ENCODE measurements at regions not wholly inside any gene's neighbourhood (a gene's known extent, or its start where the extent isn't known, plus 50 kb on each side); places are given as distances from the start of the nearest gene placed in this dataset.

DNA sequence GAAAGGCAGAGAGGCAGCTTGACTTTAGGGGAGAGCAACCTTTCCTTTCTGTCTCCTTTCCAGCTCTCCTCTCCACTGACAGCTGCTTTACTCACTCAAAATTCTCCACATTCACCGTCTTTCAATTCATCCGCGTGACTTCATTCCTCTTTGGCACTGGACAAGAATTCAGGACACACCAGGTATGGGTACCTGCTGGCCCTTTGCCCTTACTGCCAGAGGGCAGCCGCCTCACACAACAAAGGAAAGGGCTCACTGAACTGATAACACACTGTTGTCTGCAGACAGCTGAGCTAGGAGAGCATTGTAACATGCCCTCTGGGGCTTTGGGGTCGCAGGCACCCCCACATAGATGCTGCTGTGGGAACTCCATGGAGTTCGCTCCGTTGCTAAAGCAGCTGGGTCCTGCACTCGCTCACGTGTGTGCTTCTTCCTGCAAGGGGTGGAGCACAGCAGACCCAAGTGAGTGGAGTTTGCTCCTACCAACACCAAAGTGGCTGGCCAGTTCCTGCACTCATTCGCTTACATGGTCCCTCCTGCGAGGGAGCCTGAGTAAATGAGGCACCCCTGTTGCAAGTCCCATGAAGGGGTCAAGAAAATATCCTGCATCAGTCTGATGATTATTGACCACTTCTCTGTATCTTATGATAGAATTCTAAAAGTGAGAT is 79.0 kb upstream of the SGO1 start:
- no peaks in the 10 kb centered on the region; the same call in 2 of the 3 replicates for H3K9me3 ChIP-seq (replicated peaks; ENCODE audit: control insufficient read depth, insufficient read depth, low read length)
- WGBS (ENCODE audit: insufficient coverage, insufficient replicate concordance, low lambda C conversion rate, missing lambda C conversion rate), result 62% methylated on average over 11 of the region's 11 CpGs
- no peak overlapping the region for H3K4me2 ChIP-seq (ENCODE audit: control insufficient read depth, insufficient read depth)
- no peaks in the 10 kb centered on the region for H3K4me1 ChIP-seq (ENCODE audit: control insufficient read depth, insufficient read depth, low read length)
- H3K27ac ChIP-seq (ENCODE audit: control insufficient read depth, insufficient read depth), result no peak overlapping the region
- H2AFZ ChIP-seq (ENCODE audit: control insufficient read depth, low read depth, low read length), result no peak overlapping the region
- no peak overlapping the region for H3K4me3 ChIP-seq
- DNase-seq (ENCODE audit: low read depth, low spot score), result no peak
- in situ Hi-C loops (cut with MboI) (no loop called here), intact Hi-C loops (cut with micrococcal nuclease; ENCODE audit: unreplicated experiment) (no loop called here)
- no peaks in the 10 kb centered on the region for H4K20me1 ChIP-seq (ENCODE audit: control insufficient read depth, insufficient read depth)
- no peak for ATAC-seq
- no peak for FAIRE-seq
- H3K9ac ChIP-seq (ENCODE audit: control insufficient read depth, insufficient read depth, low read length), result no peak overlapping the region
- no peaks in the 10 kb centered on the region for H3K36me3 ChIP-seq (ENCODE audit: control insufficient read depth in 2 of 2, insufficient read depth in 2 of 2, low read length in 1 of 2)
- RAD21 ChIA-PET (ENCODE audit: unreplicated experiment), result no interaction called here
- SMC1A ChIA-PET (ENCODE audit: uncharacterized antibody, unreplicated experiment), result no interaction called here
- TF ChIP-seq, protein P1, sequence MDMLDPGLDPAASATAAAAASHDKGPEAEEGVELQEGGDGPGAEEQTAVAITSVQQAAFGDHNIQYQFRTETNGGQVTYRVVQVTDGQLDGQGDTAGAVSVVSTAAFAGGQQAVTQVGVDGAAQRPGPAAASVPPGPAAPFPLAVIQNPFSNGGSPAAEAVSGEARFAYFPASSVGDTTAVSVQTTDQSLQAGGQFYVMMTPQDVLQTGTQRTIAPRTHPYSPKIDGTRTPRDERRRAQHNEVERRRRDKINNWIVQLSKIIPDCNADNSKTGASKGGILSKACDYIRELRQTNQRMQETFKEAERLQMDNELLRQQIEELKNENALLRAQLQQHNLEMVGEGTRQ (IDR thresholded peaks at IDR 0.05; ENCODE audit: borderline replicate concordance, low read depth, low read length), result no peak
- no peak for TF ChIP-seq PML (IDR thresholded peaks at IDR 0.05; ENCODE audit: low read length)
- TF ChIP-seq SMC3 (IDR thresholded peaks at IDR 0.05; ENCODE audit: borderline replicate concordance, low read length), result no peak
- no peak for TF ChIP-seq CEBPB (IDR thresholded peaks at IDR 0.05; ENCODE audit: borderline replicate concordance in 1 of 2, low read depth in 2 of 2, low read length in 2 of 2)
- no peak for TF ChIP-seq CBX3 (IDR thresholded peaks at IDR 0.05; ENCODE audit: borderline replicate concordance, low read depth)
- POLR2A ChIA-PET, result no interaction called here
- no peaks in the 10 kb centered on the region for H3K27me3 ChIP-seq (replicated peaks in 1 of 2; ENCODE audit: control insufficient read depth in 2 of 2, insufficient read depth in 2 of 2, low read length in 1 of 2)
- no peaks in the 10 kb centered on the region for H3K79me2 ChIP-seq (ENCODE audit: control insufficient read depth, insufficient read depth, low read length)
- BruUV-seq (replicated peaks), result no TSS peak
- CTCF ChIA-PET, result no interaction called here

DNA sequence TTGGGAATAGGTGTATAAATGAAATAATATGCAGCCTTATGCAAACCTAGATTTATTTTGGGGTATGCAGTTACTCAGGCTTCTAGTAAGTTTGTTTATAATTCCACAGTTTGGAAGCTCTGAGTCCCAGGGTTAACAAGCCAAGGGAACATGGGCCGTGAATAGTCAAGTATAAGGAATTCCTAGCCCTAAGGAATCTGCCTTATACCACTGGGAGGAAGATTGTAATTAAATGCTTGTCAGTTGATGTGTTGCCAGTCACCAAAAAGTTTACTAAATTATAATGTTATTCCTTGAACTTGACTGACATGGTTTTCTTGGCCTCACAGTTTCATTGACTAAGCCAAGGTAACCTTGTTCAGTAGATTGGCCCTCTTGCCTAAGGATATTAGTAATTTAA is 72.4 kb upstream of the SGO1 start:
- Histone ChIP-seq H2AFZ (ENCODE audit: control insufficient read depth, low read depth, low read length) (no peak overlapping the region), H4K20me1 (ENCODE audit: control insufficient read depth, insufficient read depth) (no peaks in the 10 kb centered on the region), H3K4me3 (no peak overlapping the region), H3K4me1 (ENCODE audit: control insufficient read depth, insufficient read depth, low read length) (0 out of 2 replicates have a peak, but pooled peaks cover 3% of the 10 kb centered on the region), H3K36me3 (ENCODE audit: control insufficient read depth in 2 of 2, insufficient read depth in 2 of 2, low read length in 1 of 2) (no peaks in the 10 kb centered on the region), H3K4me2 (ENCODE audit: control insufficient read depth, insufficient read depth) (no peak overlapping the region), H3K27me3 (replicated peaks in 1 of 2; ENCODE audit: control insufficient read depth in 2 of 2, insufficient read depth in 2 of 2, low read length in 1 of 2) (no peaks in the 10 kb centered on the region), H3K9me3 (replicated peaks; ENCODE audit: control insufficient read depth, insufficient read depth, low read length) (no peaks in the 10 kb centered on the region), H3K79me2 (ENCODE audit: control insufficient read depth, insufficient read depth, low read length) (no peaks in the 10 kb centered on the region), H3K27ac (ENCODE audit: control insufficient read depth, insufficient read depth) (no peak overlapping the region), H3K9ac (ENCODE audit: control insufficient read depth, insufficient read depth, low read length) (no peak overlapping the region)
- WGBS (ENCODE audit: insufficient coverage, insufficient replicate concordance, low lambda C conversion rate, missing lambda C conversion rate), result 67% methylated on average over 1 of the region's 1 CpG
- DNase-seq (ENCODE audit: low read depth, low spot score) (no peak), FAIRE-seq (no peak), ATAC-seq (no peak)
- ChIA-PET POLR2A (no interaction called here), SMC1A (ENCODE audit: uncharacterized antibody, unreplicated experiment) (interaction anchor here (0.6 to 1.0 kb wide), 2 partner anchors 10 to 71 kb away, joined by 3 read pairs; no protein-coding TSS in a partner anchor), RAD21 (ENCODE audit: unreplicated experiment) (no interaction called here), CTCF (no interaction called here)
- intact Hi-C loops (cut with micrococcal nuclease; ENCODE audit: unreplicated experiment) (no loop called here), in situ Hi-C loops (cut with MboI) (no loop called here)
- BruUV-seq (replicated peaks), result no TSS peak
- TF ChIP-seq CEBPB (IDR thresholded peaks at IDR 0.05; ENCODE audit: borderline replicate concordance in 1 of 2, low read depth in 2 of 2, low read length in 2 of 2), result no peak
- no peak for TF ChIP-seq PML (IDR thresholded peaks at IDR 0.05; ENCODE audit: low read length)
- no peak for TF ChIP-seq STAT1 (conservative IDR thresholded peaks at IDR 0.05)
- no peak for TF ChIP-seq ZSCAN29 (IDR thresholded peaks at IDR 0.05)
- TF ChIP-seq RBBP5 (conservative IDR thresholded peaks at IDR 0.05), result no peak
- no peak for TF ChIP-seq FOS (IDR thresholded peaks at IDR 0.05; ENCODE audit: borderline replicate concordance, extremely low read depth, insufficient read length)
- TF ChIP-seq KAT2A (conservative IDR thresholded peaks at IDR 0.05; ENCODE audit: control insufficient read depth, low read depth, low read length), result no peak
- TF ChIP-seq, protein P2, sequence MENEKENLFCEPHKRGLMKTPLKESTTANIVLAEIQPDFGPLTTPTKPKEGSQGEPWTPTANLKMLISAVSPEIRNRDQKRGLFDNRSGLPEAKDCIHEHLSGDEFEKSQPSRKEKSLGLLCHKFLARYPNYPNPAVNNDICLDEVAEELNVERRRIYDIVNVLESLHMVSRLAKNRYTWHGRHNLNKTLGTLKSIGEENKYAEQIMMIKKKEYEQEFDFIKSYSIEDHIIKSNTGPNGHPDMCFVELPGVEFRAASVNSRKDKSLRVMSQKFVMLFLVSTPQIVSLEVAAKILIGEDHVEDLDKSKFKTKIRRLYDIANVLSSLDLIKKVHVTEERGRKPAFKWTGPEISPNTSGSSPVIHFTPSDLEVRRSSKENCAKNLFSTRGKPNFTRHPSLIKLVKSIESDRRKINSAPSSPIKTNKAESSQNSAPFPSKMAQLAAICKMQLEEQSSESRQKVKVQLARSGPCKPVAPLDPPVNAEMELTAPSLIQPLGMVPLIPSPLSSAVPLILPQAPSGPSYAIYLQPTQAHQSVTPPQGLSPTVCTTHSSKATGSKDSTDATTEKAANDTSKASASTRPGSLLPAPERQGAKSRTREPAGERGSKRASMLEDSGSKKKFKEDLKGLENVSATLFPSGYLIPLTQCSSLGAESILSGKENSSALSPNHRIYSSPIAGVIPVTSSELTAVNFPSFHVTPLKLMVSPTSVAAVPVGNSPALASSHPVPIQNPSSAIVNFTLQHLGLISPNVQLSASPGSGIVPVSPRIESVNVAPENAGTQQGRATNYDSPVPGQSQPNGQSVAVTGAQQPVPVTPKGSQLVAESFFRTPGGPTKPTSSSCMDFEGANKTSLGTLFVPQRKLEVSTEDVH (IDR thresholded peaks at IDR 0.05; ENCODE audit: low read depth, partially characterized antibody), result no peak
- no peak for TF ChIP-seq SREBF1 (IDR thresholded peaks at IDR 0.05; ENCODE audit: low read length)
- no peak for TF ChIP-seq GABPA (IDR thresholded peaks at IDR 0.05; ENCODE audit: low read depth)
- TF ChIP-seq DPF2 (IDR thresholded peaks at IDR 0.05), result no peak
- TF ChIP-seq EED (IDR thresholded peaks at IDR 0.05; ENCODE audit: low read depth), result no peak
- TF ChIP-seq POLR2AphosphoS5 (IDR thresholded peaks at IDR 0.05; ENCODE audit: low read length), result no peak
